HepG2 (cell line): ENCODE measurements at regions not wholly inside any gene's neighbourhood (a gene's known extent, or its start where the extent isn't known, plus 50 kb on each side); places are given as distances from the start of the nearest gene placed in this dataset.

Experiments used
- HOXA5 ChIP-seq: sonication (generic); formaldehyde crosslinking; IDR thresholded peaks from 2 replicates; pipeline ENCODE4 v1.4.0; 2020; ENCODE audit warnings: missing genetic modification reagents
- IKZF1 ChIP-seq: fragments of 450-650 bp; IDR thresholded peaks from 2 replicates; pipeline ENCODE4 v1.7.1; 2016
- MED13 ChIP-seq: sonication (generic); formaldehyde crosslinking; IDR thresholded peaks from 2 replicates; pipeline ENCODE4 v1.5.0; 2020; ENCODE audit warnings: missing genetic modification reagents
- PRMT3 ChIP-seq: sonication (generic); formaldehyde crosslinking; IDR thresholded peaks from 2 replicates; pipeline ENCODE4 v1.8.1; 2022; ENCODE audit warnings: low read depth, mild to moderate bottlenecking, moderate library complexity, missing genetic modification reagents, borderline replicate concordance
- ZNF121 ChIP-seq: sonication (generic); formaldehyde crosslinking; IDR thresholded peaks from 2 replicates; pipeline ENCODE4 v1.5.0; 2020; ENCODE audit warnings: mild to moderate bottlenecking, missing genetic modification reagents
- ZNF670 ChIP-seq: sonication (generic); formaldehyde crosslinking; IDR thresholded peaks from 2 replicates; pipeline ENCODE4 v1.8.0; 2022; ENCODE audit warnings: mild to moderate bottlenecking, missing genetic modification reagents, borderline replicate concordance
- TF ChIP-seq, protein P1 (sequence below): sonication (generic); formaldehyde crosslinking; IDR thresholded peaks from 2 replicates; pipeline ENCODE4 v1.5.0; 2020; ENCODE audit warnings: mild to moderate bottlenecking, missing genetic modification reagents, moderate library complexity
- TF ChIP-seq, protein P2 (sequence below): sonication (generic); formaldehyde crosslinking; IDR thresholded peaks from 2 replicates; pipeline ENCODE4 v1.4.0; 2020; ENCODE audit warnings: mild to moderate bottlenecking, missing genetic modification reagents
- TF ChIP-seq, protein P3 (sequence below): sonication (generic); formaldehyde crosslinking; IDR thresholded peaks from 2 replicates; pipeline ENCODE4 v1.9.0; 2021; ENCODE audit warnings: mild to moderate bottlenecking, missing genetic modification reagents
- TF ChIP-seq, protein P4 (sequence below): sonication (generic); IDR thresholded peaks from 2 replicates; pipeline ENCODE4 v1.6.1; 2016; ENCODE audit warnings: low read depth, borderline replicate concordance

DNA sequence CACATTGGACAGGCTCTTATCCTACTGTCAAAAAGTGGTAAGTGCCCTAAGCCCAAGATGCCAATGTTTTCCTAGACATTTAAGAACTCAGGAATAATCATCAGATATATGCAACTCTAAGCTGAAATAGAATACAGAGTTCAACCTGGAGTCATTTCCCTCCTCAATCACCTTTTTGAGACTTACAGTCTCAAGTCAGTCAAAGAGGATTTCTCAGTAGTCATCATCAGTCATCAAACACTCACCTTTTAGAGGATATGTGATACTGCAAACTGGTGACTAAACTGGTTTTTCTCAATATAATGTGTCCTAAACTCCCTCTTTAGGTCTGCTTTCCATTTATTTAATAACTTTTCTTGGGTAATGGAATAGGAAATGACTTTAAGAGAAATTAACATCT is 145.3 kb upstream of the ADAMTS5 start:
- TF ChIP-seq, protein P1, sequence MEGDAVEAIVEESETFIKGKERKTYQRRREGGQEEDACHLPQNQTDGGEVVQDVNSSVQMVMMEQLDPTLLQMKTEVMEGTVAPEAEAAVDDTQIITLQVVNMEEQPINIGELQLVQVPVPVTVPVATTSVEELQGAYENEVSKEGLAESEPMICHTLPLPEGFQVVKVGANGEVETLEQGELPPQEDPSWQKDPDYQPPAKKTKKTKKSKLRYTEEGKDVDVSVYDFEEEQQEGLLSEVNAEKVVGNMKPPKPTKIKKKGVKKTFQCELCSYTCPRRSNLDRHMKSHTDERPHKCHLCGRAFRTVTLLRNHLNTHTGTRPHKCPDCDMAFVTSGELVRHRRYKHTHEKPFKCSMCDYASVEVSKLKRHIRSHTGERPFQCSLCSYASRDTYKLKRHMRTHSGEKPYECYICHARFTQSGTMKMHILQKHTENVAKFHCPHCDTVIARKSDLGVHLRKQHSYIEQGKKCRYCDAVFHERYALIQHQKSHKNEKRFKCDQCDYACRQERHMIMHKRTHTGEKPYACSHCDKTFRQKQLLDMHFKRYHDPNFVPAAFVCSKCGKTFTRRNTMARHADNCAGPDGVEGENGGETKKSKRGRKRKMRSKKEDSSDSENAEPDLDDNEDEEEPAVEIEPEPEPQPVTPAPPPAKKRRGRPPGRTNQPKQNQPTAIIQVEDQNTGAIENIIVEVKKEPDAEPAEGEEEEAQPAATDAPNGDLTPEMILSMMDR (CRISPR knock-in tag): no peak
- TF ChIP-seq IKZF1 (no peak), ZNF670 (CRISPR knock-in tag) (no peak), ZNF121 (CRISPR knock-in tag) (no peak), HOXA5 (CRISPR knock-in tag) (no peak), PRMT3 (CRISPR knock-in tag) (no peak), MED13 (CRISPR knock-in tag) (no peak)
- TF ChIP-seq, protein P2, sequence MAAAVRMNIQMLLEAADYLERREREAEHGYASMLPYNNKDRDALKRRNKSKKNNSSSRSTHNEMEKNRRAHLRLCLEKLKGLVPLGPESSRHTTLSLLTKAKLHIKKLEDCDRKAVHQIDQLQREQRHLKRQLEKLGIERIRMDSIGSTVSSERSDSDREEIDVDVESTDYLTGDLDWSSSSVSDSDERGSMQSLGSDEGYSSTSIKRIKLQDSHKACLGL (CRISPR knock-in tag): no peak
- TF ChIP-seq, protein P3, sequence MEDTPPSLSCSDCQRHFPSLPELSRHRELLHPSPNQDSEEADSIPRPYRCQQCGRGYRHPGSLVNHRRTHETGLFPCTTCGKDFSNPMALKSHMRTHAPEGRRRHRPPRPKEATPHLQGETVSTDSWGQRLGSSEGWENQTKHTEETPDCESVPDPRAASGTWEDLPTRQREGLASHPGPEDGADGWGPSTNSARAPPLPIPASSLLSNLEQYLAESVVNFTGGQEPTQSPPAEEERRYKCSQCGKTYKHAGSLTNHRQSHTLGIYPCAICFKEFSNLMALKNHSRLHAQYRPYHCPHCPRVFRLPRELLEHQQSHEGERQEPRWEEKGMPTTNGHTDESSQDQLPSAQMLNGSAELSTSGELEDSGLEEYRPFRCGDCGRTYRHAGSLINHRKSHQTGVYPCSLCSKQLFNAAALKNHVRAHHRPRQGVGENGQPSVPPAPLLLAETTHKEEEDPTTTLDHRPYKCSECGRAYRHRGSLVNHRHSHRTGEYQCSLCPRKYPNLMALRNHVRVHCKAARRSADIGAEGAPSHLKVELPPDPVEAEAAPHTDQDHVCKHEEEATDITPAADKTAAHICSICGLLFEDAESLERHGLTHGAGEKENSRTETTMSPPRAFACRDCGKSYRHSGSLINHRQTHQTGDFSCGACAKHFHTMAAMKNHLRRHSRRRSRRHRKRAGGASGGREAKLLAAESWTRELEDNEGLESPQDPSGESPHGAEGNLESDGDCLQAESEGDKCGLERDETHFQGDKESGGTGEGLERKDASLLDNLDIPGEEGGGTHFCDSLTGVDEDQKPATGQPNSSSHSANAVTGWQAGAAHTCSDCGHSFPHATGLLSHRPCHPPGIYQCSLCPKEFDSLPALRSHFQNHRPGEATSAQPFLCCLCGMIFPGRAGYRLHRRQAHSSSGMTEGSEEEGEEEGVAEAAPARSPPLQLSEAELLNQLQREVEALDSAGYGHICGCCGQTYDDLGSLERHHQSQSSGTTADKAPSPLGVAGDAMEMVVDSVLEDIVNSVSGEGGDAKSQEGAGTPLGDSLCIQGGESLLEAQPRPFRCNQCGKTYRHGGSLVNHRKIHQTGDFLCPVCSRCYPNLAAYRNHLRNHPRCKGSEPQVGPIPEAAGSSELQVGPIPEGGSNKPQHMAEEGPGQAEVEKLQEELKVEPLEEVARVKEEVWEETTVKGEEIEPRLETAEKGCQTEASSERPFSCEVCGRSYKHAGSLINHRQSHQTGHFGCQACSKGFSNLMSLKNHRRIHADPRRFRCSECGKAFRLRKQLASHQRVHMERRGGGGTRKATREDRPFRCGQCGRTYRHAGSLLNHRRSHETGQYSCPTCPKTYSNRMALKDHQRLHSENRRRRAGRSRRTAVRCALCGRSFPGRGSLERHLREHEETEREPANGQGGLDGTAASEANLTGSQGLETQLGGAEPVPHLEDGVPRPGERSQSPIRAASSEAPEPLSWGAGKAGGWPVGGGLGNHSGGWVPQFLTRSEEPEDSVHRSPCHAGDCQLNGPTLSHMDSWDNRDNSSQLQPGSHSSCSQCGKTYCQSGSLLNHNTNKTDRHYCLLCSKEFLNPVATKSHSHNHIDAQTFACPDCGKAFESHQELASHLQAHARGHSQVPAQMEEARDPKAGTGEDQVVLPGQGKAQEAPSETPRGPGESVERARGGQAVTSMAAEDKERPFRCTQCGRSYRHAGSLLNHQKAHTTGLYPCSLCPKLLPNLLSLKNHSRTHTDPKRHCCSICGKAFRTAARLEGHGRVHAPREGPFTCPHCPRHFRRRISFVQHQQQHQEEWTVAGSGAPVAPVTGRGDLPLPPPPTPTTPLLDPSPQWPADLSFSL: no peak
- TF ChIP-seq, protein P4, sequence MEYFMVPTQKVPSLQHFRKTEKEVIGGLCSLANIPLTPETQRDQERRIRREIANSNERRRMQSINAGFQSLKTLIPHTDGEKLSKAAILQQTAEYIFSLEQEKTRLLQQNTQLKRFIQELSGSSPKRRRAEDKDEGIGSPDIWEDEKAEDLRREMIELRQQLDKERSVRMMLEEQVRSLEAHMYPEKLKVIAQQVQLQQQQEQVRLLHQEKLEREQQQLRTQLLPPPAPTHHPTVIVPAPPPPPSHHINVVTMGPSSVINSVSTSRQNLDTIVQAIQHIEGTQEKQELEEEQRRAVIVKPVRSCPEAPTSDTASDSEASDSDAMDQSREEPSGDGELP: no peak
